Left renal cortex interstitium (tissue), 4 donors: ENCODE measurements at regions not wholly inside any gene's neighbourhood (a gene's known extent, or its start where the extent isn't known, plus 50 kb on each side); places are given as distances from the start of the nearest gene placed in this dataset.

ENCODE experiments used
- DNase-seq, 4 donors: peaks; one replicate each; pipeline ENCODE4 v3.0.0-alpha.2; 2013; ENCODE audit warnings: low read depth in 4 of 4, low spot score in 2 of 4, missing footprints in 1 of 4

DNA sequence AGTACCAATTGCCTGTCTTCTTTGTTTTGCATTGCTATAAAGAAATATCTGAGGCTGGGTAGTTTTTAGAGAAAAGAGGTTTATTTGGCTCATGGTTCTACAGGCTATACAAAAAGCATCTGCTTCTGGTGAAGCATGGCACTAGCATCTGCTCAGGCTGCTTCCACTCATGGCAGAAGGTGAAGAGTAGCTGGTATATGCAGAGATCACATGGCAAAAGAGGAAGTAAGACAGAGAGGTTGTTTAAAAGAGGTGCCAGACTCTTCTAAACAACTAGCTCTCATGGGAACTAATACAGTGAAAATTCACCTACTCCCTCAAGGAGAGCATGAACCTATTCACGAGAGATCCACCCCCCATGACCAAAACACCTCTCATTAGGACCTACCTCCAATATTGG lies 56.7 kb upstream of the GUCA2B start:
- DNase-seq, result no peak

- DNase-seq, result no peak
These were observed 64.0 kb upstream of the GUCA2B start for GRCh38 chr1:42089246-42089645.

- DNase-seq, result no peak
These were observed 67.1 kb upstream of the GUCA2B start for GRCh38 chr1:42086146-42086545.

- DNase-seq, result no peak
These were observed 67.6 kb upstream of the GUCA2B start for GRCh38 chr1:42085596-42085995.

GRCh38 chr1:42081475-42081874 lies 71.7 kb upstream of the GUCA2B start:
- DNase-seq, result no peak

- DNase-seq, result no peak
These were observed 78.0 kb upstream of the GUCA2B start for GRCh38 chr1:42075179-42075578.

DNA sequence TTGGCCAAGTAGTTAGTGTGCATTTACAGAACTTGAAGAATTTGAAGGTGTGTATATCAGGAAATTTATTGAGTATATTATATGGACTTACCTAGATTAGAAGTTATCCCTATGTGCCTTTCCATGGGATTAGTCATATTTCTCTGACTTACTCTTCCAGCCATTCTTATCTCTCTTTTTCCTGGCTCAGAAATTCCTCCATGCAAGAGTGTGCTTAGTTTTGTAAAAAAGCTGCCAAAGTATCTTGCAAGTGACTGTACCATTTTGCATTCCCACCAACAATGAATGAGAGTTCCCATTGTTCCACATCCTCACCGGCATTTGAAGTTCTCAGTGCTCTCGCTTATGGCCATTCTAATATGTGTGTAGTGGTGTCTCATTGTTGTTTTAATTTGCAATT lies 82.2 kb upstream of the GUCA2B start:
- no peak for DNase-seq

- DNase-seq, result no peak
These were observed 95.4 kb upstream of the GUCA2B start for GRCh38 chr1:42057800-42058199.

DNA sequence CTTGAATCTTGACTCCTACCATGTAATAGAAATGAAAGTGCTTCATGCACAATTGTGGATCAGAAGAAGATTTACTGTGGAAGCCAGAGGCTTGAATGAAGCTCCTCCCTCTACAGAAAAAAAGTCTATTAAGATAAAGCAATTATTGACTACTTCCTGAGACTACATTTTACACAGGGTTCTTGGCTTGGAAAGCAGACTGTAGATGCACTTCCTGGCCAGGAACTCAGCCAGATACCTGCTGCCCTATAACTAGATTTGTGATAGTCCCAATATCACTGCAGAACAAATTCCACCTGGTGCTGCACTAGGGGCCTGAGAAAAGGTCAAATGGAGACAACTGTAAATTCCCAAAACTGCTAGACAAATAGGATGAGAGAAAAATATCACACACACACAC lies 96.8 kb upstream of the GUCA2B start:
- no peak for DNase-seq

- DNase-seq, result no peak
These were observed 98.1 kb upstream of the GUCA2B start for GRCh38 chr1:42055061-42055460.

GRCh38 chr1:42052072-42052699 lies 101.0 kb upstream of the GUCA2B start:
- no peak for DNase-seq

DNA sequence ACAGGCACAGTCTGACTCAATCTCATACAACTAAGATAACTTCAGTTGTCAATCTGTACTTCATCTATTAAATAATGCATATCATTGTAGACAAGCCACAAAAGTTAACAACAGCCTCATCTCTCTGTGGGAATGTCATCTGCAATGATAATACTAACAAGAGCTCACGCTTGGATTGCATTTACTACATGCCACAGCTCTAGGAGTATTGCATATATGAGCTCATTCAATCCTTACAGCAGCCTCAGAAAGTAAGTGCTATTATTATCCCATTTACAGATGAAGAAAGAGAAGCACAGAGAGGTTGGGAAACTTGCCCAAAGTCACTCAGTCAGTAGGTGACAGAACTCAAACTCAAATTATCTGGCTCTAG lies 105.7 kb upstream of the GUCA2B start:
- DNase-seq, result no peak

- DNase-seq, result no peak
These were observed 106.3 kb upstream of the GUCA2B start for GRCh38 chr1:42046761-42047507.

- DNase-seq, result no peak
These were observed 108.9 kb upstream of the GUCA2B start for GRCh38 chr1:42044346-42044745.

- no peak for DNase-seq
These were observed 109.4 kb upstream of the GUCA2B start for GRCh38 chr1:42043811-42044210.

DNA sequence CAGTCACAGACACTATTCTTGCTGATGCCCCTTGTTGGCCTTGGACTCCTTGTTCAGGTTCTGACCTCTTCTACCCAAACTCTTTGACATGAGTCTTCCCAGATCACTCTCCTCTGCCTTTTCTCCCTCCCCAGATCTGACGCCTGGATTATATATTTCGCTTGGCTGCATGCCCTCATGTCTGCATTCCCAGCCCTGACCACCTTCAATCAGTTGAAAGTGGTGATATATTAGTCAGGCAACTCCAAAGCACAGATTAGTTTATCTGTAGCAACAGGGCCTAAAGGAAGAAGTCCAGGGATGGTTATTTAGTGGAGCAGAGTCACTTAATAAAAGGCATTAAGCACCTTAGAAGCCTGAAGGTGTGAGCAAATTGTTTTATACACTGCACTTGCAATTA lies 110.0 kb upstream of the GUCA2B start:
- no peak for DNase-seq

GRCh38 chr1:42041031-42041430 lies 112.2 kb upstream of the GUCA2B start:
- no peak for DNase-seq

GRCh38 chr1:42040159-42040558 lies 113.1 kb upstream of the GUCA2B start:
- DNase-seq, result no peak

DNA sequence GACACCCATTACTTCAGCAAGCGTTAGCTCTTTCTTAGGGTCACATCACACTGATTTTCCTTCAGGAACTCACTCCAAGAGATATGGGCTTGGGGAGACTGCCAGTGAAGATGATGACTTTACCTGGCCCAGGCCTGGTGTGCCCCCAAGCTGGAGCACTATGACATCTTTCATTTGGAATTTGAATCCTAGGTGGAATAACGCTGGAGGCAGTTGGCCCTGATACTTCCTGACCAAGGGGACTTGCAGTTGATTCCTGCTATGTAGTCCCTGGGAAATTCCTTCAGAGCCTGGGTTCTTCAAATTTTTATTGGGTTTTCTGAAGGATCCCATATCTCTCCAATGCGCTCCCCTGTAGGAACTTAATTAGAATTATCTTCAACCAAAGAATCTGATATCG lies 114.9 kb upstream of the GUCA2B start:
- DNase-seq, result no peak

GRCh38 chr1:42037586-42037985 lies 115.6 kb upstream of the GUCA2B start:
- no peak for DNase-seq

GRCh38 chr1:42037161-42037560 lies 116.0 kb upstream of the GUCA2B start:
- no peak for DNase-seq

DNA sequence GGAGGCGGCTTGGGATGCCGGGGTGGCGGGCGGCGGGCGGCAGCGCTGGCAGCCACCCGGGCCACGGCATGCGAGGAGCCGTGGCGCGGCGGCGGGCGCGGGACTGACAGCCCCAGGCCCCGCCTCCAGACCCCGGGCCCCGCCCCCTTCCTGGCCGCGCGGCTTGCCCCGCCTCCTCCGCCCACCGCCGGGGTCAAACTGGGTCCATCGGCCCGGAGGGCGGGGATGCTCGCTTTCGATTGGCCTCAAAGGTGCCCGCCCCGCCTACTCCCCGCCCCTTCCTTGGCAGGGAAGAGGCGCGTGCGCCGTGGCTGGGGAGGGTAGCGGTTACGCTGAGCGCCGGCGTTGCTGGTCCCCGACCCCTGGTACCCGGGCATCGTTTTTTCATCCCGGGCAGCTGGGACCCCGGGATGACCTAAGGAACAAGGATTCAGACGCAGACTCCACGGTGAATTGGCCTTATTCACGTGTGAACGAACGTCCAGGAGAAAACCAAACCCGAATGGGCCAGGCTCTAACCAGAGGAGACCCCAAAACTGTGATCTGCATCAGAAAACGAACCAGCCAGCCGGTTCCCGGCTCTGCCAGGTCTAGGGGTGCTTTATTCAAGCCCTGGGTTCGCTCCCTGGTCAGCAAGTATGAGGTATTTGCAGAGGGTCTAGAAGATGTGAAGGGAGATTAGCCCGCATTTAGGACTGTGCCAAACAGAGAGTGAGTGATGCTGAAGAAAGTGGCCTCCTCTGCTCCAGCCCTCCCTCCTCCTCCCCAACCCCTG lies 117.2 kb upstream of the GUCA2B start:
- peak; percentile 68 to 89 (median 79) for DNase-seq
